ENCODE measurements at regions not wholly inside any gene's neighbourhood (a gene's known extent, or its start where the extent isn't known, plus 50 kb on each side); places are given as distances from the start of the nearest gene placed in this dataset.
A peak's percentile ranks its signal among the peaks of the same experiment; 100 is the strongest.

GRCh38 chr11:32500001-32500400, 64.7 kb upstream of the WT1 start:
- no peak for DNase-seq (ENCODE audit: low read depth)
- no peak for TF ChIP-seq CTCF (conservative IDR thresholded peaks at IDR 0.05; ENCODE audit: low read depth, low read length)
- no peak overlapping the region for H3K4me3 ChIP-seq (ENCODE audit: low read length)

DNA sequence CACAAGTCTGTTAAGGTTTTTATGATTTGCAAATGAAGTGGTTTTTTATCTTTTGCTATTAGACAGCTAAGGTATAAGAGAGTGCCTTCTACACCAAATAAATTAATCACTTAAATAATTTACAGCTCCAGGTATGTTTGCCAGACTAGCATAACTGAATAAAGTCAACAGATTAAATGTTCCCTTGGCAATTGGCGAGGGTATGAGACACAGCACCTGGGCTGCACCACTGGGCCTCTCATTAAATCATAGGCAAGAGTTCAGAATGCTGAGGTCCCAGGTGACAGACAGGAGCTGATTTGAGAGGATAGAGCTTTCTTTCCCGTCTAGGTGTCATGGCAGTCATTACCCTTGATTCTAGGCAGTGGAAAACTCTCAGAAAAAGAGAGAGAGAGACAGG, 62.6 kb upstream of the WT1 start:
- no peak for DNase-seq (ENCODE audit: low read depth)
- no peak for TF ChIP-seq CTCF (conservative IDR thresholded peaks at IDR 0.05; ENCODE audit: low read depth, low read length)
- H3K4me3 ChIP-seq (ENCODE audit: low read length): no peak overlapping the region

DNA sequence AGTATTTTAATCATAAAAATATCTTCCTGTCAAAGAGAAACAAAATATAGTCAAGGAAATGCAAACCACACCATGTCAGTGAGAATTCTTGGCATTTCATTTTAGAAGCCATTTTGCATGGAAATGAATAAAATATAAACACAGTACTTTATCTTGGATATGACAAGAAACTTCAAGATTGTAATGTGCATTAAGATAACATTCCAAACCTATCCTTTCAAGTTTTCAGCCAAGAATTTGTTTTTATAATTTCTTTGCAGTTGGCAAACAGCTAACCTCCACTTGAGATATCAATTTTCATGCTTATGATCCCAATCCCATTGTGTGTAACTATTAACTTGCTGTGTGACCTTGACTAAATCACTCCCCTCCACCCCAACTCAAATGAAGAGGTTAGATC, 59.3 kb upstream of the WT1 start:
- no peak for TF ChIP-seq CTCF (conservative IDR thresholded peaks at IDR 0.05; ENCODE audit: low read depth, low read length)
- H3K4me3 ChIP-seq (ENCODE audit: low read length): no peak overlapping the region
- DNase-seq (ENCODE audit: low read depth): no peak

- no peak for TF ChIP-seq CTCF (conservative IDR thresholded peaks at IDR 0.05; ENCODE audit: low read depth, low read length)
- no peak overlapping the region for H3K4me3 ChIP-seq (ENCODE audit: low read length)
- no peak for DNase-seq (ENCODE audit: low read depth)
These were observed 54.1 kb upstream of the WT1 start for GRCh38 chr11:32489464-32489863.

- DNase-seq (ENCODE audit: low read depth): no peak
- TF ChIP-seq CTCF (conservative IDR thresholded peaks at IDR 0.05; ENCODE audit: low read depth, low read length): peak; percentile 33
- no peak overlapping the region for H3K4me3 ChIP-seq (ENCODE audit: low read length)
These were observed 51.9 kb upstream of the WT1 start for GRCh38 chr11:32487270-32487669.

GRCh38 chr11:32485733-32486132, 50.4 kb upstream of the WT1 start:
- no peak for TF ChIP-seq CTCF (conservative IDR thresholded peaks at IDR 0.05; ENCODE audit: low read depth, low read length)
- H3K4me3 ChIP-seq (ENCODE audit: low read length): no peak overlapping the region

More at GRCh38 chr11:32485733-32486132, 50.4 kb upstream of the WT1 start:
- DNase-seq (ENCODE audit: low read depth): no peak
